WTC11 (cell line): ENCODE measurements at regions not wholly inside any gene's neighbourhood (a gene's known extent, or its start where the extent isn't known, plus 50 kb on each side); places are given as distances from the start of the nearest gene placed in this dataset.

Experiments used
- ATAC-seq: fragments of 200-7000 bp; cut with Tn5 transposase; 2 replicates; pipeline ENCODE4 v1.10.0; 2021; ENCODE audit warnings: mild to moderate bottlenecking, moderate library complexity
- CTCF ChIA-PET: fragments of 300-600 bp; sonication (Branson Sonifier 250); formaldehyde crosslinking; loops from one replicate; lab custom pipeline; 2021; ENCODE audit warnings: antibody characterized with exemption; lab: Charles Lee
- POLR2A ChIA-PET: fragments of 350-600 bp; sonication (Branson Sonifier 250); formaldehyde crosslinking; loops from one replicate; lab custom pipeline; 2021; ENCODE audit warnings: antibody characterized with exemption; lab: Charles Lee
- DNase-seq: peaks from one replicate; pipeline ENCODE4 v3.0.0; 2021; ENCODE audit warnings: low spot score
- H3K27ac Mint-ChIP-seq: 2 replicates; pipeline ENCODE4 v1.8.0; 2021; ENCODE audit warnings: mixed read lengths
- H3K27me3 Mint-ChIP-seq: 2 replicates; pipeline ENCODE4 v1.8.0; 2021; ENCODE audit warnings: low read depth, mild to moderate bottlenecking, moderate library complexity, mixed read lengths
- H3K36me3 Mint-ChIP-seq: 2 replicates; pipeline ENCODE4 v1.8.0; 2021; ENCODE audit warnings: mixed read lengths
- H3K4me1 Mint-ChIP-seq: 2 replicates; pipeline ENCODE4 v1.8.0; 2022; ENCODE audit warnings: mixed read lengths
- H3K4me3 Mint-ChIP-seq: 2 replicates; pipeline ENCODE4 v1.8.0; 2021; ENCODE audit warnings: mild to moderate bottlenecking, moderate library complexity, mixed read lengths
- H3K9me3 Mint-ChIP-seq: 2 replicates; pipeline ENCODE4 v1.8.0; 2021; ENCODE audit warnings: mixed read lengths
- AFF4 ChIP-seq: sonication (generic); formaldehyde crosslinking; IDR thresholded peaks from 2 replicates; pipeline ENCODE4 v1.8.1; 2023; ENCODE audit warnings: mild to moderate bottlenecking, missing genetic modification reagents, borderline replicate concordance
- CDX4 ChIP-seq: fragments of 250-450 bp; sonication (Bioruptor Pico); IDR thresholded peaks from 2 replicates; pipeline ENCODE4 v1.9.0; 2021; ENCODE audit warnings: moderate library complexity, mild to moderate bottlenecking, inconsistent platforms, borderline replicate concordance
- ELF4 ChIP-seq: sonication (generic); formaldehyde crosslinking; IDR thresholded peaks from 2 replicates; pipeline ENCODE4 v1.8.1; 2022; ENCODE audit warnings: low read depth, mild to moderate bottlenecking, moderate library complexity, missing genetic modification reagents
- FOXP1 ChIP-seq: sonication (generic); formaldehyde crosslinking; IDR thresholded peaks from 2 replicates; pipeline ENCODE4 v1.8.0; 2022; ENCODE audit warnings: missing genetic modification reagents, mild to moderate bottlenecking, moderate library complexity, borderline replicate concordance
- HMGXB4 ChIP-seq: sonication (generic); formaldehyde crosslinking; IDR thresholded peaks from 2 replicates; pipeline ENCODE4 v1.8.1; 2023; ENCODE audit warnings: mild to moderate bottlenecking, moderate library complexity, missing genetic modification reagents
- PRRX2 ChIP-seq: fragments of 250-450 bp; sonication (Bioruptor Pico); IDR thresholded peaks from 2 replicates; pipeline ENCODE4 v1.8.0; 2021; ENCODE audit warnings: mild to moderate bottlenecking
- TEAD1 ChIP-seq: sonication (generic); formaldehyde crosslinking; IDR thresholded peaks from 2 replicates; pipeline ENCODE4 v1.8.0; 2022; ENCODE audit warnings: mild to moderate bottlenecking, missing genetic modification reagents
- TEAD4 ChIP-seq: sonication (generic); formaldehyde crosslinking; IDR thresholded peaks from 2 replicates; pipeline ENCODE4 v1.8.0; 2022; ENCODE audit warnings: mild to moderate bottlenecking, missing genetic modification reagents
- USF2 ChIP-seq: sonication (generic); formaldehyde crosslinking; IDR thresholded peaks from 2 replicates; pipeline ENCODE4 v1.8.1; 2023; ENCODE audit warnings: mild to moderate bottlenecking, missing genetic modification reagents, moderate library complexity
- ZBTB21 ChIP-seq: sonication (generic); formaldehyde crosslinking; IDR thresholded peaks from 2 replicates; pipeline ENCODE4 v1.8.1; 2023; ENCODE audit warnings: mild to moderate bottlenecking, missing genetic modification reagents, borderline replicate concordance
- ZNF121 ChIP-seq: sonication (generic); formaldehyde crosslinking; IDR thresholded peaks from 2 replicates; pipeline ENCODE4 v1.8.0; 2023; ENCODE audit warnings: missing genetic modification reagents
- ZNF219 ChIP-seq: sonication (generic); formaldehyde crosslinking; IDR thresholded peaks from 2 replicates; pipeline ENCODE4 v1.8.0; 2023; ENCODE audit warnings: missing genetic modification reagents, mild to moderate bottlenecking, borderline replicate concordance
- ZNF232 ChIP-seq: sonication (generic); formaldehyde crosslinking; IDR thresholded peaks from 2 replicates; pipeline ENCODE4 v1.8.0; 2022; ENCODE audit warnings: mild to moderate bottlenecking, missing genetic modification reagents
- ZNF416 ChIP-seq: fragments of 250-450 bp; sonication (Bioruptor Pico); IDR thresholded peaks from 2 replicates; pipeline ENCODE4 v1.9.0; 2021; ENCODE audit warnings: mild to moderate bottlenecking, inconsistent platforms
- ZNF671 ChIP-seq: fragments of 250-450 bp; sonication (Bioruptor Pico); IDR thresholded peaks from 2 replicates; pipeline ENCODE4 v1.8.0; 2021; ENCODE audit warnings: mild to moderate bottlenecking
- TF ChIP-seq, protein P1 (sequence below): sonication (generic); formaldehyde crosslinking; IDR thresholded peaks from 2 replicates; pipeline ENCODE4 v1.8.0; 2023; ENCODE audit warnings: missing genetic modification reagents, mild to moderate bottlenecking, borderline replicate concordance
- TF ChIP-seq, protein P2 (sequence below): fragments of 250-450 bp; sonication (Bioruptor Pico); IDR thresholded peaks from 2 replicates; pipeline ENCODE4 v2.1.2; 2022; ENCODE audit warnings: mild to moderate bottlenecking, moderate library complexity
- TF ChIP-seq, protein P3 (sequence below): sonication (generic); formaldehyde crosslinking; IDR thresholded peaks from 2 replicates; pipeline ENCODE4 v1.8.0; 2022; ENCODE audit warnings: missing genetic modification reagents

DNA sequence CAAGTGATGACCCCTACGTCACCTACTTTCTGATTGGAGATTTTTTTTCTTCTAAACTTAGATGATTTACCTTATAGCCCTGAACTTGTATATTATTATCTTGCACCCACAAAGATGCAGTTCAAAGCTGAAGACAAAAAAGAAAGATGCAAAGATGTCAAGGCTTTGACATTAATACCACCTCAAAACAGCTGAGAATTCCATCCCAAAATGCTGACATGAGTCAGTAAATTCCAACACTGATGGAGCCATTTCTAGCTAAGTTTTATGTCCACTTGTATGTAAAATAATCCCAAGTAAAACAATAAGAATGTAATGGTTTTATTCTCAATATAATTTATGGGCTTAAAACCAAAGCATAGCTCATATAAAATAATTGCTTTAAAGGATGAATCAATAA lies 91.5 kb upstream of the CDH9 start (continued):
- TF ChIP-seq, protein P1, sequence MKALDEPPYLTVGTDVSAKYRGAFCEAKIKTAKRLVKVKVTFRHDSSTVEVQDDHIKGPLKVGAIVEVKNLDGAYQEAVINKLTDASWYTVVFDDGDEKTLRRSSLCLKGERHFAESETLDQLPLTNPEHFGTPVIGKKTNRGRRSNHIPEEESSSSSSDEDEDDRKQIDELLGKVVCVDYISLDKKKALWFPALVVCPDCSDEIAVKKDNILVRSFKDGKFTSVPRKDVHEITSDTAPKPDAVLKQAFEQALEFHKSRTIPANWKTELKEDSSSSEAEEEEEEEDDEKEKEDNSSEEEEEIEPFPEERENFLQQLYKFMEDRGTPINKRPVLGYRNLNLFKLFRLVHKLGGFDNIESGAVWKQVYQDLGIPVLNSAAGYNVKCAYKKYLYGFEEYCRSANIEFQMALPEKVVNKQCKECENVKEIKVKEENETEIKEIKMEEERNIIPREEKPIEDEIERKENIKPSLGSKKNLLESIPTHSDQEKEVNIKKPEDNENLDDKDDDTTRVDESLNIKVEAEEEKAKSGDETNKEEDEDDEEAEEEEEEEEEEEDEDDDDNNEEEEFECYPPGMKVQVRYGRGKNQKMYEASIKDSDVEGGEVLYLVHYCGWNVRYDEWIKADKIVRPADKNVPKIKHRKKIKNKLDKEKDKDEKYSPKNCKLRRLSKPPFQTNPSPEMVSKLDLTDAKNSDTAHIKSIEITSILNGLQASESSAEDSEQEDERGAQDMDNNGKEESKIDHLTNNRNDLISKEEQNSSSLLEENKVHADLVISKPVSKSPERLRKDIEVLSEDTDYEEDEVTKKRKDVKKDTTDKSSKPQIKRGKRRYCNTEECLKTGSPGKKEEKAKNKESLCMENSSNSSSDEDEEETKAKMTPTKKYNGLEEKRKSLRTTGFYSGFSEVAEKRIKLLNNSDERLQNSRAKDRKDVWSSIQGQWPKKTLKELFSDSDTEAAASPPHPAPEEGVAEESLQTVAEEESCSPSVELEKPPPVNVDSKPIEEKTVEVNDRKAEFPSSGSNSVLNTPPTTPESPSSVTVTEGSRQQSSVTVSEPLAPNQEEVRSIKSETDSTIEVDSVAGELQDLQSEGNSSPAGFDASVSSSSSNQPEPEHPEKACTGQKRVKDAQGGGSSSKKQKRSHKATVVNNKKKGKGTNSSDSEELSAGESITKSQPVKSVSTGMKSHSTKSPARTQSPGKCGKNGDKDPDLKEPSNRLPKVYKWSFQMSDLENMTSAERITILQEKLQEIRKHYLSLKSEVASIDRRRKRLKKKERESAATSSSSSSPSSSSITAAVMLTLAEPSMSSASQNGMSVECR (CRISPR knock-in tag): no peak
- TF ChIP-seq, protein P2, sequence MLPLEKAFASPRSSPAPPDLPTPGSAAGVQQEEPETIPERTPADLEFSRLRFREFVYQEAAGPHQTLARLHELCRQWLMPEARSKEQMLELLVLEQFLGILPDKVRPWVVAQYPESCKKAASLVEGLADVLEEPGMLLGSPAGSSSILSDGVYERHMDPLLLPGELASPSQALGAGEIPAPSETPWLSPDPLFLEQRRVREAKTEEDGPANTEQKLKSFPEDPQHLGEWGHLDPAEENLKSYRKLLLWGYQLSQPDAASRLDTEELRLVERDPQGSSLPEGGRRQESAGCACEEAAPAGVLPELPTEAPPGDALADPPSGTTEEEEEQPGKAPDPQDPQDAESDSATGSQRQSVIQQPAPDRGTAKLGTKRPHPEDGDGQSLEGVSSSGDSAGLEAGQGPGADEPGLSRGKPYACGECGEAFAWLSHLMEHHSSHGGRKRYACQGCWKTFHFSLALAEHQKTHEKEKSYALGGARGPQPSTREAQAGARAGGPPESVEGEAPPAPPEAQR (CRISPR knock-in tag): no peak
- TF ChIP-seq FOXP1 (no peak), ZBTB21 (CRISPR knock-in tag) (no peak)

GRCh38 chr5:27125856-27126255 lies 87.5 kb upstream of the CDH9 start:
- no peak for ATAC-seq
- DNase-seq: no peak
- H3K4me1 Mint-ChIP-seq: no peaks in the 10 kb centered on the region
- no peak overlapping the region for H3K4me3 Mint-ChIP-seq
- ChIA-PET CTCF (no interaction called here), POLR2A (no interaction called here)
- no peaks in the 10 kb centered on the region for H3K27me3 Mint-ChIP-seq
- H3K27ac Mint-ChIP-seq: no peak overlapping the region
- H3K36me3 Mint-ChIP-seq: no peaks in the 10 kb centered on the region; the same call in 1 of the 2 replicates
- peaks cover 4% of the 10 kb centered on the region for H3K9me3 Mint-ChIP-seq
- TF ChIP-seq ELF4 (CRISPR knock-in tag) (no peak), ZNF671 (no peak), ZNF416 (no peak), TEAD4 (CRISPR knock-in tag) (no peak), ZNF219 (CRISPR knock-in tag) (no peak), USF2 (CRISPR knock-in tag) (no peak), AFF4 (no peak), ZNF121 (CRISPR knock-in tag) (no peak), TEAD1 (no peak), PRRX2 (CRISPR knock-in tag) (no peak), ZNF232 (CRISPR knock-in tag) (no peak), HMGXB4 (CRISPR knock-in tag) (no peak), CDX4 (CRISPR knock-in tag) (no peak)
- TF ChIP-seq, protein P3, sequence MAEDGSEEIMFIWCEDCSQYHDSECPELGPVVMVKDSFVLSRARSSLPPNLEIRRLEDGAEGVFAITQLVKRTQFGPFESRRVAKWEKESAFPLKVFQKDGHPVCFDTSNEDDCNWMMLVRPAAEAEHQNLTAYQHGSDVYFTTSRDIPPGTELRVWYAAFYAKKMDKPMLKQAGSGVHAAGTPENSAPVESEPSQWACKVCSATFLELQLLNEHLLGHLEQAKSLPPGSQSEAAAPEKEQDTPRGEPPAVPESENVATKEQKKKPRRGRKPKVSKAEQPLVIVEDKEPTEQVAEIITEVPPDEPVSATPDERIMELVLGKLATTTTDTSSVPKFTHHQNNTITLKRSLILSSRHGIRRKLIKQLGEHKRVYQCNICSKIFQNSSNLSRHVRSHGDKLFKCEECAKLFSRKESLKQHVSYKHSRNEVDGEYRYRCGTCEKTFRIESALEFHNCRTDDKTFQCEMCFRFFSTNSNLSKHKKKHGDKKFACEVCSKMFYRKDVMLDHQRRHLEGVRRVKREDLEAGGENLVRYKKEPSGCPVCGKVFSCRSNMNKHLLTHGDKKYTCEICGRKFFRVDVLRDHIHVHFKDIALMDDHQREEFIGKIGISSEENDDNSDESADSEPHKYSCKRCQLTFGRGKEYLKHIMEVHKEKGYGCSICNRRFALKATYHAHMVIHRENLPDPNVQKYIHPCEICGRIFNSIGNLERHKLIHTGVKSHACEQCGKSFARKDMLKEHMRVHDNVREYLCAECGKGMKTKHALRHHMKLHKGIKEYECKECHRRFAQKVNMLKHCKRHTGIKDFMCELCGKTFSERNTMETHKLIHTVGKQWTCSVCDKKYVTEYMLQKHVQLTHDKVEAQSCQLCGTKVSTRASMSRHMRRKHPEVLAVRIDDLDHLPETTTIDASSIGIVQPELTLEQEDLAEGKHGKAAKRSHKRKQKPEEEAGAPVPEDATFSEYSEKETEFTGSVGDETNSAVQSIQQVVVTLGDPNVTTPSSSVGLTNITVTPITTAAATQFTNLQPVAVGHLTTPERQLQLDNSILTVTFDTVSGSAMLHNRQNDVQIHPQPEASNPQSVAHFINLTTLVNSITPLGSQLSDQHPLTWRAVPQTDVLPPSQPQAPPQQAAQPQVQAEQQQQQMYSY: no peak
